ENCODE measurements at regions not wholly inside any gene's neighbourhood (a gene's known extent, or its start where the extent isn't known, plus 50 kb on each side); places are given as distances from the start of the nearest gene placed in this dataset.

DNA sequence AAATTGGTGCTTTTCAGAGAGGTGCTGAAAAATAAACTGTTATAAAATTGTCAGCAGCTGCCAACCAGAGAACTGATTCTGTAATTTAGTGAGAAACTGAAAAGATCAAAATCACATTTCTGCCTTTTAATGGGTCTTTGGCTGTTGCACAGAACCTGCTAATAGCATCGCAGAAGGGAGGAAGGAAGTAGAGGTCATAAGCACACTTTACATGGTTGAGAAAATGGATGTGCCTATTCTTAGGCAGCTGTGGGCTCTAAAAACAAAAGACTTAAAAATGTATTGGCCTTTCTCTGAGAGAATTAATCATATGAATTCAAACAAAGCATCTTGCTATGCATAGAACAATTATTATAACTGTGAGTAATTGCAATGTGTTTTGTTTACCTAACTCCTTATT, 1186.9 kb downstream of the DSC3 start:
- ATAC-seq: no peak
- TF ChIP-seq TCF4 (CRISPR knock-in tag; IDR thresholded peaks at IDR 0.05; ENCODE audit: borderline replicate concordance) (no peak), CSDC2 (CRISPR knock-in tag; IDR thresholded peaks at IDR 0.05) (no peak), ZC3H10 (CRISPR knock-in tag; IDR thresholded peaks at IDR 0.05) (no peak), TOX (CRISPR knock-in tag; IDR thresholded peaks at IDR 0.05; ENCODE audit: borderline replicate concordance) (no peak), BACH2 (CRISPR knock-in tag; IDR thresholded peaks at IDR 0.05; ENCODE audit: borderline replicate concordance) (no peak), PPARA (CRISPR knock-in tag; IDR thresholded peaks at IDR 0.05; ENCODE audit: borderline replicate concordance) (no peak)
- TF ChIP-seq, protein P1, sequence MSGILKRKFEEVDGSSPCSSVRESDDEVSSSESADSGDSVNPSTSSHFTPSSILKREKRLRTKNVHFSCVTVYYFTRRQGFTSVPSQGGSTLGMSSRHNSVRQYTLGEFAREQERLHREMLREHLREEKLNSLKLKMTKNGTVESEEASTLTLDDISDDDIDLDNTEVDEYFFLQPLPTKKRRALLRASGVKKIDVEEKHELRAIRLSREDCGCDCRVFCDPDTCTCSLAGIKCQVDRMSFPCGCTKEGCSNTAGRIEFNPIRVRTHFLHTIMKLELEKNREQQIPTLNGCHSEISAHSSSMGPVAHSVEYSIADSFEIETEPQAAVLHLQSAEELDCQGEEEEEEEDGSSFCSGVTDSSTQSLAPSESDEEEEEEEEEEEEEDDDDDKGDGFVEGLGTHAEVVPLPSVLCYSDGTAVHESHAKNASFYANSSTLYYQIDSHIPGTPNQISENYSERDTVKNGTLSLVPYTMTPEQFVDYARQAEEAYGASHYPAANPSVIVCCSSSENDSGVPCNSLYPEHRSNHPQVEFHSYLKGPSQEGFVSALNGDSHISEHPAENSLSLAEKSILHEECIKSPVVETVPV (CRISPR knock-in tag; IDR thresholded peaks at IDR 0.05): no peak
- TF ChIP-seq, protein P2, sequence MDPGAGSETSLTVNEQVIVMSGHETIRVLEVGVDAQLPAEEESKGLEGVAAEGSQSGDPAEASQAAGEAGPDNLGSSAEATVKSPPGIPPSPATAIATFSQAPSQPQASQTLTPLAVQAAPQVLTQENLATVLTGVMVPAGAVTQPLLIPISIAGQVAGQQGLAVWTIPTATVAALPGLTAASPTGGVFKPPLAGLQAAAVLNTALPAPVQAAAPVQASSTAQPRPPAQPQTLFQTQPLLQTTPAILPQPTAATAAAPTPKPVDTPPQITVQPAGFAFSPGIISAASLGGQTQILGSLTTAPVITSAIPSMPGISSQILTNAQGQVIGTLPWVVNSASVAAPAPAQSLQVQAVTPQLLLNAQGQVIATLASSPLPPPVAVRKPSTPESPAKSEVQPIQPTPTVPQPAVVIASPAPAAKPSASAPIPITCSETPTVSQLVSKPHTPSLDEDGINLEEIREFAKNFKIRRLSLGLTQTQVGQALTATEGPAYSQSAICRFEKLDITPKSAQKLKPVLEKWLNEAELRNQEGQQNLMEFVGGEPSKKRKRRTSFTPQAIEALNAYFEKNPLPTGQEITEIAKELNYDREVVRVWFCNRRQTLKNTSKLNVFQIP (CRISPR knock-in tag; IDR thresholded peaks at IDR 0.05; ENCODE audit: borderline replicate concordance, low read depth): no peak

DNA sequence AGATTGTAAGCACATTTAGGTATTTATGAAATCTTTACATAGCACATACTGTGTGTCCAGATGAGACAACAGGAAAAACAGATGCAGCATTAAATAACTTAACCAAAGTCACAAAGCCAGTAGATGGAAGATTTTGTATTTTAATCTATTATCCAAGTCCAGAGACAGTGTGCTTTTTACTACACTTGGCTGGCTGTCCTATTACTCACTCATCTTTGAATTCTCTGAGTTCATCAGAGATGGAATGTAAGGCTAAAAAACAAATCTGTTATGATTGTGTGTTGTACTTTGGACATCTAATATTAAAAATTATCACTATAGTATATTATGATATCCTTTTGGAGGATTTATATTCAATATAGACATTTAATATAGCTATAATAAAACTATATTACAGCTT, 1189.4 kb downstream of the DSC3 start:
- ATAC-seq: no peak
- no peak for TF ChIP-seq ESRRG (CRISPR knock-in tag; IDR thresholded peaks at IDR 0.05)
- TF ChIP-seq BACH2 (CRISPR knock-in tag; IDR thresholded peaks at IDR 0.05; ENCODE audit: borderline replicate concordance): no peak
- no peak for TF ChIP-seq ISL1 (CRISPR knock-in tag; IDR thresholded peaks at IDR 0.05)
- TF ChIP-seq ARNTL (CRISPR knock-in tag; IDR thresholded peaks at IDR 0.05; ENCODE audit: borderline replicate concordance, low read depth): no peak
- TF ChIP-seq, protein P2 (CRISPR knock-in tag; IDR thresholded peaks at IDR 0.05; ENCODE audit: borderline replicate concordance, low read depth): no peak

DNA sequence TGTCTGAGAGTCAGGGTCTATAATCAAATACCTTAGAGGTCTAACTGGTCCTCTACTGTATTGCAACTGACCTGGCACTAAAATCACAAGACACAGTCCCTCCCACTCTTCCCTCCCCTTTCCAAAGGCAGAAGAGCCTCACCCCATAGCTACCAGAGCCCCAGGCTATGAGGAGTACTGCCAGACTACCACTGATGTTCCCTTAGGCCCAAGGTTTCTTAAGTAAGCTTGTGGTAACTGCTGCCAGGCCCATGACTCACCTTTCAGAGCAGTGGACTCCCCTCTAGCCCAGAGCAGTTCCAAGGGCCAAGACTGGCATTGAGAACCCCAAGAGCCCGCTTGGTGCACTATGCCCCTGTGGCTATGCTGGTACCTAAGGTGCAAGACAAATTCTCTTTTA, 1193.4 kb downstream of the DSC3 start:
- no peak for ATAC-seq

DNA sequence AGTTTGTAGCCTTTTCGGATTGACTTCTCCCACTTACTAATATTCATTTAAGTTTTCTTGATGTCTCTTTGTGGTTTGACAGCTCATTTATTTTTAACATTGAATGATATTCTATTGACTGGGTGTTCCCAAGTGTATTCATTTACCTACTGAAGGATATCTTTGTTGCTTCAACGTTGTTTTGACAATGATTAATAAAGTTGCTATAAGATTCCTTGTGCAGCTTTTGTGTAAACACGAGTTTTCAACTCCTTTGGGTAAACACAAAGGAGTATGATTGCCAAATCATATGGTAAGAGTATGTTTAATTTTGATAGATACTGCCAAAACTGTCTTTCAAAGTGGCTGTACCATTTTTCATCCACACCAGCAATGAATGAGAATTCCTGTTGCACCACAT, 1200.9 kb downstream of the DSC3 start:
- no peak for ATAC-seq
- no peak for TF ChIP-seq ZNF565 (CRISPR knock-in tag; conservative IDR thresholded peaks at IDR 0.05; ENCODE audit: low read depth)
- no peak for TF ChIP-seq ISL1 (CRISPR knock-in tag; IDR thresholded peaks at IDR 0.05)
- no peak for TF ChIP-seq TCF4 (CRISPR knock-in tag; IDR thresholded peaks at IDR 0.05; ENCODE audit: borderline replicate concordance)
- TF ChIP-seq PPARA (CRISPR knock-in tag; IDR thresholded peaks at IDR 0.05; ENCODE audit: borderline replicate concordance): no peak
- no peak for TF ChIP-seq OSR1 (CRISPR knock-in tag; IDR thresholded peaks at IDR 0.05)
- no peak for TF ChIP-seq ZC3H10 (CRISPR knock-in tag; IDR thresholded peaks at IDR 0.05)
- no peak for TF ChIP-seq SNAI2 (CRISPR knock-in tag; IDR thresholded peaks at IDR 0.05)
- TF ChIP-seq ZNF8 (CRISPR knock-in tag; IDR thresholded peaks at IDR 0.05): no peak
- no peak for TF ChIP-seq ZNF70 (CRISPR knock-in tag; IDR thresholded peaks at IDR 0.05)
- TF ChIP-seq, protein P3, sequence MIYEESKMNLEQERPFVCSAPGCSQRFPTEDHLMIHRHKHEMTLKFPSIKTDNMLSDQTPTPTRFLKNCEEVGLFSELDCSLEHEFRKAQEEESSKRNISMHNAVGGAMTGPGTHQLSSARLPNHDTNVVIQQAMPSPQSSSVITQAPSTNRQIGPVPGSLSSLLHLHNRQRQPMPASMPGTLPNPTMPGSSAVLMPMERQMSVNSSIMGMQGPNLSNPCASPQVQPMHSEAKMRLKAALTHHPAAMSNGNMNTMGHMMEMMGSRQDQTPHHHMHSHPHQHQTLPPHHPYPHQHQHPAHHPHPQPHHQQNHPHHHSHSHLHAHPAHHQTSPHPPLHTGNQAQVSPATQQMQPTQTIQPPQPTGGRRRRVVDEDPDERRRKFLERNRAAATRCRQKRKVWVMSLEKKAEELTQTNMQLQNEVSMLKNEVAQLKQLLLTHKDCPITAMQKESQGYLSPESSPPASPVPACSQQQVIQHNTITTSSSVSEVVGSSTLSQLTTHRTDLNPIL (CRISPR knock-in tag; IDR thresholded peaks at IDR 0.05; ENCODE audit: low read depth): no peak
- no peak for TF ChIP-seq ESRRG (CRISPR knock-in tag; IDR thresholded peaks at IDR 0.05)
- TF ChIP-seq, protein P1 (CRISPR knock-in tag; IDR thresholded peaks at IDR 0.05): no peak
- TF ChIP-seq, protein P4, sequence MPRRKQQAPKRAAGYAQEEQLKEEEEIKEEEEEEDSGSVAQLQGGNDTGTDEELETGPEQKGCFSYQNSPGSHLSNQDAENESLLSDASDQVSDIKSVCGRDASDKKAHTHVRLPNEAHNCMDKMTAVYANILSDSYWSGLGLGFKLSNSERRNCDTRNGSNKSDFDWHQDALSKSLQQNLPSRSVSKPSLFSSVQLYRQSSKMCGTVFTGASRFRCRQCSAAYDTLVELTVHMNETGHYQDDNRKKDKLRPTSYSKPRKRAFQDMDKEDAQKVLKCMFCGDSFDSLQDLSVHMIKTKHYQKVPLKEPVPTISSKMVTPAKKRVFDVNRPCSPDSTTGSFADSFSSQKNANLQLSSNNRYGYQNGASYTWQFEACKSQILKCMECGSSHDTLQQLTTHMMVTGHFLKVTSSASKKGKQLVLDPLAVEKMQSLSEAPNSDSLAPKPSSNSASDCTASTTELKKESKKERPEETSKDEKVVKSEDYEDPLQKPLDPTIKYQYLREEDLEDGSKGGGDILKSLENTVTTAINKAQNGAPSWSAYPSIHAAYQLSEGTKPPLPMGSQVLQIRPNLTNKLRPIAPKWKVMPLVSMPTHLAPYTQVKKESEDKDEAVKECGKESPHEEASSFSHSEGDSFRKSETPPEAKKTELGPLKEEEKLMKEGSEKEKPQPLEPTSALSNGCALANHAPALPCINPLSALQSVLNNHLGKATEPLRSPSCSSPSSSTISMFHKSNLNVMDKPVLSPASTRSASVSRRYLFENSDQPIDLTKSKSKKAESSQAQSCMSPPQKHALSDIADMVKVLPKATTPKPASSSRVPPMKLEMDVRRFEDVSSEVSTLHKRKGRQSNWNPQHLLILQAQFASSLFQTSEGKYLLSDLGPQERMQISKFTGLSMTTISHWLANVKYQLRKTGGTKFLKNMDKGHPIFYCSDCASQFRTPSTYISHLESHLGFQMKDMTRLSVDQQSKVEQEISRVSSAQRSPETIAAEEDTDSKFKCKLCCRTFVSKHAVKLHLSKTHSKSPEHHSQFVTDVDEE (CRISPR knock-in tag; IDR thresholded peaks at IDR 0.05): no peak
- no peak for TF ChIP-seq ZFP30 (CRISPR knock-in tag; IDR thresholded peaks at IDR 0.05)
- TF ChIP-seq RARB (CRISPR knock-in tag; IDR thresholded peaks at IDR 0.05): no peak
- TF ChIP-seq, protein P2 (CRISPR knock-in tag; IDR thresholded peaks at IDR 0.05; ENCODE audit: borderline replicate concordance, low read depth): no peak

More for the DNA sequence above, 1193.4 kb downstream of the DSC3 start:
- TF ChIP-seq SNAI2 (CRISPR knock-in tag; IDR thresholded peaks at IDR 0.05): no peak
- no peak for TF ChIP-seq ESRRG (CRISPR knock-in tag; IDR thresholded peaks at IDR 0.05)
- no peak for TF ChIP-seq ZFP3 (CRISPR knock-in tag; IDR thresholded peaks at IDR 0.05)
- TF ChIP-seq, protein P1 (CRISPR knock-in tag; IDR thresholded peaks at IDR 0.05): no peak
- no peak for TF ChIP-seq OSR1 (CRISPR knock-in tag; IDR thresholded peaks at IDR 0.05)
- no peak for TF ChIP-seq ISL1 (CRISPR knock-in tag; IDR thresholded peaks at IDR 0.05)

All from SK-N-SH treated with all-trans-retinoic acid at 6 μM for 48 hours (cell line).